Muscle layer of colon (tissue), 2 donors: ENCODE measurements at regions not wholly inside any gene's neighbourhood (a gene's known extent, or its start where the extent isn't known, plus 50 kb on each side); places are given as distances from the start of the nearest gene placed in this dataset.

Experiments used
- H3K27ac ChIP-seq: one replicate; pipeline ENCODE4 v1.7.0; 2013; ENCODE audit warnings: low read depth, mild to moderate bottlenecking, low read length, moderate library complexity
- H3K27me3 ChIP-seq, 2 donors: one replicate each; pipeline ENCODE4 v1.7.0; 2013; ENCODE audit warnings: low read length in 2 of 2, mild to moderate bottlenecking in 2 of 2; ENCODE audit not compliant: insufficient read depth in 2 of 2, control insufficient read depth in 1 of 2
- H3K36me3 ChIP-seq: one replicate; pipeline ENCODE4 v1.7.0; 2013; ENCODE audit warnings: mild to moderate bottlenecking, low read length; ENCODE audit not compliant: insufficient read depth
- H3K4me1 ChIP-seq: one replicate; pipeline ENCODE4 v1.7.0; 2013; ENCODE audit warnings: mild to moderate bottlenecking, low read length; ENCODE audit not compliant: insufficient read depth
- H3K4me3 ChIP-seq, 2 donors: one replicate each; pipeline ENCODE4 v1.7.0; 2013; ENCODE audit warnings: low read length in 2 of 2, low read depth in 1 of 2, mild to moderate bottlenecking in 1 of 2, moderate library complexity in 1 of 2
- H3K9ac ChIP-seq: one replicate; pipeline ENCODE4 v1.7.0; 2013; ENCODE audit warnings: low read length
- H3K9me3 ChIP-seq: one replicate; pipeline ENCODE4 v1.7.0; 2013; ENCODE audit warnings: mild to moderate bottlenecking, low read length
- donor health status: abdominal sarcoma.
- donor health status: Adenocarcinoma of cecum.

DNA sequence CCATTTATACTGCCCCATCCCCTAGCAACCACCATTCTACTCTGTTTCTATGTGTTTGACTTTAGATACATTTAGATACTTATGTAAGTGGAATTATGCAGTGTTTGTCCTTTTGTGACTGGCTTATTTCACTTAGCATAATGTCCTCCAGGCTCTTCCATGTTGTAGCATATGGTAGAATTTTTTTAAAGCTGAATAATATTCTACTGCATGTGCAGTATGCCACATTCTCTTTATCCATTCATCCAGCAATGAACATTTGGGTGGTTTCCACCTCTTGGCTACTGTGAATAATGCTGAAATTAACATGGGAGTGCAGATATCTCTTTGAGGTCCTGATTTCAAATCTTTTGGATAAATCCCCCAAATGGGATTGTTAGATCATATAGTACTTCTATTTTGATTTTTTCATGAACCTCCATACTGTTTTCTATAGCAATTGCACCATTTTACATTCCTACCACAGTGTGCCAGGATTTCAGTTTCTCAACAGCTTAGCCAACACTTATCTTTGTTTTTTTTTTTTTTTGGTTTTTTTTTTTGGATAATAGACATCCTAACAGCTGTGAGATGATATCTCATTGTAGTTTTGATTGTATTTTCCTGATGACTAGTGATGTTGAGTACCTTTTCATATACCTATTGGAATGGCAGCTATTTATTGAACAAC lies 105.9 kb upstream of the LNX1 start:
- H3K36me3 ChIP-seq = no peaks in the 10 kb centered on the region
- no peak overlapping the region for H3K9ac ChIP-seq
- no peak overlapping the region for H3K4me3 ChIP-seq
- H3K4me1 ChIP-seq = peaks cover under 1% of the 10 kb centered on the region
- no peaks in the 10 kb centered on the region for H3K27me3 ChIP-seq
- no peaks in the 10 kb centered on the region for H3K9me3 ChIP-seq
- H3K27ac ChIP-seq = no peak overlapping the region

DNA sequence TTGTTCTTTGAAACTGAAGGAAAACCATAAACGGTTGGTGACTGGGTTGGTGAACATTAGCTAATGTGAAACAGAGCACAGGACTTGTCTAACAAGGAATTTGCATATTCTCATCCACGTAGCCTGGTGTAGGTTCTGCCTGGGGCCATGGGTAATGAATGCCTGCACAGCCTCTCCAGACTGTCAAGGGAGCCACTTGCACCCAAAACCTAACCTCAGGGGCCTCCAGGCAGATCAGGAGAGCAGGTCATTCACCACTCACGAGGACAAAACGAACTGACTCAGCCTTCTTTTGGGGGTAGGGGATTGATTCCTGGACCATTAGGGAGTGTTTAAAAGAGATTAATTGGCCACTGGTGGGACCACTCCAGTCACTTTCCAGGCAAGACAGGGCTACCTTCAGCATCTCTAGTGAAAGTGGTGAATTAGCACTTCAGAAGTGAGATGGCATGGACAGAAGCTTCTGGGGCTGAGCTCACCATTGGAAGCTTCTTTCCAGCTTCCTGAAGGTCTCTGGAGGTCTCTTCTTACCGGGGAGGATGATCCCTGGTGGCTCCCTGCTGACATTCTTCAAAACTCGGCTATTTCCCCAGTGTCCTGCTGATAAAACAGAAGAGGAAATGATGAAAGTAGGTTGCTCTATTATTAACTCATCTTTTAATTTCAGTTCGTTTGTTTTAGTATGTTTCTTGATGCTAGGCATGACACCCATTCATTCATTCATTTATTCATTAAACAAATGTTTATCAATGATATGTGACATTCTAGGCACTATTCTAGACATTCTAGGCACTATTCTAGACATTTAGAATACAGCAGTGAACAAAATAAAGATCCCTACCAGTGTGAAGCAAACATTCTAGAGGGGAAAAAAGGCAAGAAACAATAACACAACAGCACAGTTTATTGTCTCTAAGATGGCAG lies 104.5 kb upstream of the LNX1 start:
- H3K36me3 ChIP-seq = no peaks in the 10 kb centered on the region
- H3K4me3 ChIP-seq = no peak overlapping the region
- H3K9ac ChIP-seq = no peak overlapping the region
- no peaks in the 10 kb centered on the region for H3K4me1 ChIP-seq
- H3K9me3 ChIP-seq = no peaks in the 10 kb centered on the region
- no peak overlapping the region for H3K27ac ChIP-seq
- no peaks in the 10 kb centered on the region for H3K27me3 ChIP-seq

- no peak overlapping the region for H3K9ac ChIP-seq
- H3K27me3 ChIP-seq = no peaks in the 10 kb centered on the region
- no peak overlapping the region for H3K4me3 ChIP-seq
- H3K9me3 ChIP-seq = no peaks in the 10 kb centered on the region
- H3K36me3 ChIP-seq = no peaks in the 10 kb centered on the region
- no peak overlapping the region for H3K27ac ChIP-seq
- H3K4me1 ChIP-seq = no peaks in the 10 kb centered on the region
Observed at GRCh38 chr4:53694666-53695065, 103.4 kb upstream of the LNX1 start.

- Histone ChIP-seq H3K4me1 (no peaks in the 10 kb centered on the region), H3K27ac (no peak overlapping the region), H3K9ac (no peak overlapping the region), H3K9me3 (no peaks in the 10 kb centered on the region), H3K4me3 (no peak overlapping the region), H3K27me3 (no peaks in the 10 kb centered on the region), H3K36me3 (no peaks in the 10 kb centered on the region)
Observed at GRCh38 chr4:53693909-53694308, 102.6 kb upstream of the LNX1 start.

DNA sequence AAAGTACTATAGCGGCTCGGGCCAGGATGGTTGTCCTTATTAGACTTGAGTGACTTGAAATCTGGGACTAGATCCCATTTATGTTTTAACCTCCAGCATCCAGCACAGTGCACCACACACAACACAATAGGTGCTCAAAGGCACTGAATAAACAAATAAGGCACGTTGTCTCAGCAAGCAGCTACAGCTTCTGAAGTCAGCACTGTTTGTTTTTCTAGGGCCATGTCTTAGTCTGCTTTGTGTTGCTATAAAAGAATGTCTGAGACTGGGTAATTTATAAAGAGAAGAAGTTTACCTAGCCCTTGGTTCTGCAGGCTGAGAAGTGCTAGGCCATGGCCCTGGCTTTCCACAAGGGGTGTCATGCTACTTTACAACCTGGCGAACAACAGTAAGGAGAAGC lies 102.1 kb upstream of the LNX1 start:
- Histone ChIP-seq H3K27ac (no peak overlapping the region), H3K36me3 (no peaks in the 10 kb centered on the region), H3K9me3 (no peaks in the 10 kb centered on the region), H3K27me3 (no peaks in the 10 kb centered on the region), H3K9ac (no peak overlapping the region), H3K4me1 (no peaks in the 10 kb centered on the region), H3K4me3 (no peak overlapping the region)

GRCh38 chr4:53688186-53688790 lies 97.0 kb upstream of the LNX1 start:
- H3K9me3 ChIP-seq = no peaks in the 10 kb centered on the region
- no peaks in the 10 kb centered on the region for H3K4me1 ChIP-seq
- no peaks in the 10 kb centered on the region for H3K27me3 ChIP-seq
- no peak overlapping the region for H3K27ac ChIP-seq
- H3K9ac ChIP-seq = no peak overlapping the region
- no peaks in the 10 kb centered on the region for H3K36me3 ChIP-seq
- no peak overlapping the region for H3K4me3 ChIP-seq

GRCh38 chr4:53686521-53686920 lies 95.2 kb upstream of the LNX1 start:
- Histone ChIP-seq H3K4me3 (no peak overlapping the region), H3K36me3 (no peaks in the 10 kb centered on the region), H3K4me1 (no peaks in the 10 kb centered on the region), H3K9me3 (no peaks in the 10 kb centered on the region), H3K27ac (no peak overlapping the region), H3K27me3 (no peaks in the 10 kb centered on the region), H3K9ac (no peak overlapping the region)

GRCh38 chr4:53684136-53685130 lies 93.1 kb upstream of the LNX1 start:
- Histone ChIP-seq H3K9ac (no peak overlapping the region), H3K4me3 (no peak overlapping the region), H3K27me3 (no peaks in the 10 kb centered on the region), H3K36me3 (no peaks in the 10 kb centered on the region), H3K4me1 (no peaks in the 10 kb centered on the region), H3K27ac (no peak overlapping the region), H3K9me3 (no peaks in the 10 kb centered on the region)

DNA sequence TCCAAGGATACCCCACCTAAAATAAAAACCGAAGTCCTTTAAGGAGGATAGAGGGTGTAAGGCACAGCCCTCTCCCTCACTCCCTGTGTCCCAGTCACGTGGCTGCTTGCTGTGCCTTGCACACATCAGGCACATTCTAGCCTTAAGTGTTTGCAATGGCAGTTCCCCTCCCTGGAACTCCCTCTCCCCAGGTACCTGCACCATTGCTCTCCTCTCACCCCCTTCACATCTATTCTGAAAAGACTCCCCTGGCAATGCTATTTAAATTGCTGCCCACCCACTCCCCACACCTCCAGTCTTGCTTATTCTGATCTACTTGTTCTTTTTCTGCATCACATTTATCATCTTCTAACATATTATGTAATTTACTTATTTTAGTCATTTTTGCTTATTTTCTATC lies 91.6 kb upstream of the LNX1 start:
- H3K9me3 ChIP-seq = no peaks in the 10 kb centered on the region
- no peaks in the 10 kb centered on the region for H3K27me3 ChIP-seq
- no peaks in the 10 kb centered on the region for H3K4me1 ChIP-seq
- H3K9ac ChIP-seq = no peak overlapping the region
- no peak overlapping the region for H3K27ac ChIP-seq
- H3K4me3 ChIP-seq = no peak overlapping the region
- H3K36me3 ChIP-seq = no peaks in the 10 kb centered on the region

DNA sequence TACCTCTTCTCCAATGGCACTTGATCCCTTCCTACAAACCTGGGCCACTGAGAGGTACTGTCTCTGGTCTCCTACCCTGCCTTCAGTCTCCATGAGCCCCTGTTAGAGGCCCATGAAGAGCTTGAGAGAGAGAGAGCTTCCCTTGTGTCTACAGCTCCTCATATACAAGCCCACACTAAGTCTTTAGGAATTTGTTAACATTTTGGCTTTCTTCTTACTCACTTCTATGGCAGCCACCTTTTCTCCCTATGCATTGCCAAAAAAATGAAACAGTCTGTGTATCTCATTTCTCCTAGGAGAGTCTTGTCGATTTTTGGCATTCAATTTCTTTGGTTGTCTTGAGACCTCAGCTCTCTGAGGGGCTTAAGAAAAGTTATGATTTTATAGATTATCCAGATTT lies 90.9 kb upstream of the LNX1 start:
- Histone ChIP-seq H3K27me3 (no peaks in the 10 kb centered on the region), H3K4me3 (no peak overlapping the region), H3K9ac (no peak overlapping the region), H3K9me3 (no peaks in the 10 kb centered on the region), H3K4me1 (no peaks in the 10 kb centered on the region), H3K36me3 (no peaks in the 10 kb centered on the region), H3K27ac (no peak overlapping the region)

GRCh38 chr4:53680598-53680997 lies 89.3 kb upstream of the LNX1 start:
- Histone ChIP-seq H3K9me3 (no peaks in the 10 kb centered on the region), H3K27ac (no peak overlapping the region), H3K4me1 (no peaks in the 10 kb centered on the region), H3K27me3 (no peaks in the 10 kb centered on the region), H3K4me3 (no peak overlapping the region), H3K36me3 (no peaks in the 10 kb centered on the region), H3K9ac (no peak overlapping the region)
